GF-D8 (cell line): ENCODE measurements at regions not wholly inside any gene's neighbourhood (a gene's known extent, or its start where the extent isn't known, plus 50 kb on each side); places are given as distances from the start of the nearest gene placed in this dataset.
A peak's percentile ranks its signal among the peaks of the same experiment; 100 is the strongest.
"Not testable (repeated sequence)": the region's sequence is repeated elsewhere in the genome, so short reads cannot be mapped to it uniquely, and the experiment has no call there.

Experiments used
- DNase-seq: peaks from one replicate; lab custom pipeline; 2025; lab: John Stamatoyannopoulos, UW

- no peak for DNase-seq
Measured at GRCh38 chr3:5750874-5751640, 563.5 kb downstream of the EDEM1 start.

GRCh38 chr3:5754602-5755001, 567.1 kb downstream of the EDEM1 start:
- DNase-seq, result peak; percentile 4

- DNase-seq, result no peak
Measured at GRCh38 chr3:5756443-5756842, 568.9 kb downstream of the EDEM1 start.

GRCh38 chr3:5757213-5757804, 569.8 kb downstream of the EDEM1 start:
- no peak for DNase-seq

GRCh38 chr3:5758699-5759098, 571.2 kb downstream of the EDEM1 start:
- no peak for DNase-seq

GRCh38 chr3:5762506-5762905, 575.0 kb downstream of the EDEM1 start:
- DNase-seq, result no peak

GRCh38 chr3:5766848-5767247, 579.3 kb downstream of the EDEM1 start:
- DNase-seq, result no peak

- no peak for DNase-seq
Measured at GRCh38 chr3:5767304-5767703, 579.8 kb downstream of the EDEM1 start.

GRCh38 chr3:5768281-5768945, 580.9 kb downstream of the EDEM1 start:
- no peak for DNase-seq

GRCh38 chr3:5769825-5770224, 582.3 kb downstream of the EDEM1 start:
- no peak for DNase-seq

- DNase-seq, result no peak
Measured at GRCh38 chr3:5774337-5774736, 586.8 kb downstream of the EDEM1 start.

- not testable (repeated sequence) for DNase-seq
Measured at GRCh38 chr3:5775100-5775499, 587.6 kb downstream of the EDEM1 start.

GRCh38 chr3:5784690-5785089, 597.2 kb downstream of the EDEM1 start:
- no peak for DNase-seq

GRCh38 chr3:5787861-5788488, 600.5 kb downstream of the EDEM1 start:
- no peak for DNase-seq

GRCh38 chr3:5788496-5788895, 601.0 kb downstream of the EDEM1 start:
- no peak for DNase-seq

GRCh38 chr3:5791558-5791957, 604.1 kb downstream of the EDEM1 start:
- no peak for DNase-seq

GRCh38 chr3:5796541-5796940, 609.0 kb downstream of the EDEM1 start:
- DNase-seq, result no peak

GRCh38 chr3:5798809-5799208, 611.3 kb downstream of the EDEM1 start:
- DNase-seq, result no peak

- DNase-seq, result no peak
Measured at GRCh38 chr3:5799398-5799797, 611.9 kb downstream of the EDEM1 start.

GRCh38 chr3:5800965-5801364, 613.5 kb downstream of the EDEM1 start:
- DNase-seq, result no peak

- DNase-seq, result no peak
Measured at GRCh38 chr3:5806192-5806591, 618.7 kb downstream of the EDEM1 start.

GRCh38 chr3:5809586-5810246, 622.2 kb downstream of the EDEM1 start:
- no peak for DNase-seq
